HG02588 (cell line): ENCODE measurements at regions not wholly inside any gene's neighbourhood (a gene's known extent, or its start where the extent isn't known, plus 50 kb on each side); places are given as distances from the start of the nearest gene placed in this dataset.
"Not testable (repeated sequence)": the region's sequence is repeated elsewhere in the genome, so short reads cannot be mapped to it uniquely, and the experiment has no call there.

Source experiments
- ATAC-seq: cut with Tn5 transposase; IDR thresholded peaks from one replicate; pipeline ENCODE4 v1.9.1; 2021; ENCODE audit warnings: mild to moderate bottlenecking, moderate library complexity; ENCODE audit not compliant: unreplicated experiment

DNA sequence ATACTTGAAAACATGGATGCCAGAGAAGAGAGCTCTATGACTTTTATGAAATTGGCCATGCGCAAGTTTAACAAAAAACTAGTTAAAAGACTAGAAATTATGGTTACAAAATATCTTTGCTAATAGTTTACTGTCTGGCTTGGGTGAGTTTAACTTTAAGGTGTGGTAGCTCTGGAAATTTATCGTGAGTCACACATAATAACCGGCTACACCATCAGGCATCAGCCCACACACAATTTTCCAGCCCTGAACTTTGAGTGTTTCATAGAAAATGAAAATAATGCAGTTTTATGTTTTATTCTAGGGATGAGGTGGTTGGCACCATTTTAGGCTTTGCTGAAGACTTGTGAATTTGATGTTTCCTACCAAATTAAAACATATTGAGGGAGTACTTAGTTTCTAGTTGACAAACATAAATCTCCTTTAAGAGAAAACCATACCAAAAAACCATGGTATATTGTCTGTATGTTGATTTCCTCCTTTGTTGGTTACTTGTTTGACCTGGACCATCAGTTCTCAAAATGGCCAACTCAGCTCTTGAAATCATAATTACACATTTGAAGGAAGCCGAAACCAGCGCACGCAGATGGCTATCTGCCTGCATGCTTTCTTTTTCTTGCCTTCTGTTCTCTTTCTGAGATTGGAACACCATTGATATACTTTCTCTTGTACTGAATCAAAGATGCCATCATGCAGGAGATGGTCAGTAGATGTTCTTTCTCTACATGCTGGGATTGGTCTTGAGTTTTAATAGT, 125.1 kb downstream of the AKAP11 start:
- ATAC-seq: no peak

GRCh38 chr13:42398533-42398932, 126.6 kb downstream of the AKAP11 start:
- no peak for ATAC-seq

DNA sequence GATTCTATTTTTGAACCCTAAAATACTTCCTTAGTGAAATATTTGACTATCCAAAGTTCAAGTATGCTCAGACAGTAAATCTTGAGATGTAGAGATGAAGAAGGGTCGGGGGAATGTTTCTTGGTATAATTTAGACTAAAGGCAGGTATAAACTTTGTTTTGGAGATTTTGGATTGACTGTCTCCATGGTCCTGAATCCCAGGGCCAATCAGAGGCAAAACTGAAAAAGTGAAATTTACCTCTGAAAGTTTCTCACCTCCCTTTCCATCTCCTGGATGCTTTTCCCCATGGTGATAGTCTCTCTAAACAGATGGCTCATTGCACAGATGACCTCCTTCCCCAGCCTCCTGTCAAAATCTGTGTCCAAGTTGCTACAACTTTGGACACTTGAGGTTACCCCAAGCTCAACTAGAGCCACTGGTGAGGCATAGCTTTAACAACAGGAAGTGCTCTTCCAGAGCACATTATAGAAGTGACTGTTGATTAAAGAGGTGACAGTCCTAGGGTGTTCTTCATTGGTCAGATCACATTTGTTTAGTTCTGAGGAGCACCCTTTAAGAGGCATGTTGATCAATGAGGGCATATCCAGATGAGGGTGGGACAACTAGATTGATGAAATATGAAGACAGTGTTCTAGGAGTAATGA, 128.4 kb downstream of the AKAP11 start:
- no peak for ATAC-seq

GRCh38 chr13:42401376-42401775, 129.4 kb downstream of the AKAP11 start:
- no peak for ATAC-seq

- ATAC-seq: peak; percentile 66
These were observed 133.9 kb downstream of the AKAP11 start for GRCh38 chr13:42405665-42406390.

DNA sequence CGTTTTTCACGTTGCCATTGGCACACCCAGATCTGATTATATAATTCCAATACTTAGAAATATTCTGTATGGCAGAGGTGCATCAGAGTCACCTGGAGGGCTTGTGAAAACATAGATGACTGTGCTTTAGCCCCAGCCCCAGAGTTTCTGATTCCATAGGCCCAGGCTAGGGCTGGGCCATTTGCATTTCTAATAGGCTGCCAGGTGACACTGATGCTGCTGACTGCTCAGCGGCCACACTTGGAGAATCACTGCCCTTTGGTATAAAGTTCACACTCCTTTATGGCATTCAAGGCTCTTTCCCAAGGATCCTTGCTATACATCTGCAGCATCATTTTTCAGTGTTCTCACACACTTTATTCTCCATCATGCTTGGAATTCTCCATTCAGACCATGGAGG, 137.1 kb downstream of the AKAP11 start:
- ATAC-seq: no peak

DNA sequence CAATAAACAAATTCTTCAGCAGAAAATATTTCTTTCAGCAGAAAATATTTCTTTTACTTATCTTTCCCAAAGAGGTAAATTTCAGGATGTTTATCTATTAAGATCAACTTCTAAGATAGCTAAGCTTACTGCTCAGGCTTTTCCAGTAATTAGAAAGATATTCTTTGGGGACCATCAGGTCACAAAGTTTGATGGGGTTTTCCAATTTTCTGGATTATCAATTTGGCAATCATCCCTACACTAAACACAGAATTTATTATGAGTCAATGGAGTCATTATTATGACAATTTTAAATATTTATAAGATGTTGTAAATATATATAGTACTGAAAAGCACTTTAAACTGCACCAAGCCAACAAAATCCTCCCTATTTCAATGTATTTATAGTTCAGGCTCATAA, 137.6 kb downstream of the AKAP11 start:
- no peak for ATAC-seq

DNA sequence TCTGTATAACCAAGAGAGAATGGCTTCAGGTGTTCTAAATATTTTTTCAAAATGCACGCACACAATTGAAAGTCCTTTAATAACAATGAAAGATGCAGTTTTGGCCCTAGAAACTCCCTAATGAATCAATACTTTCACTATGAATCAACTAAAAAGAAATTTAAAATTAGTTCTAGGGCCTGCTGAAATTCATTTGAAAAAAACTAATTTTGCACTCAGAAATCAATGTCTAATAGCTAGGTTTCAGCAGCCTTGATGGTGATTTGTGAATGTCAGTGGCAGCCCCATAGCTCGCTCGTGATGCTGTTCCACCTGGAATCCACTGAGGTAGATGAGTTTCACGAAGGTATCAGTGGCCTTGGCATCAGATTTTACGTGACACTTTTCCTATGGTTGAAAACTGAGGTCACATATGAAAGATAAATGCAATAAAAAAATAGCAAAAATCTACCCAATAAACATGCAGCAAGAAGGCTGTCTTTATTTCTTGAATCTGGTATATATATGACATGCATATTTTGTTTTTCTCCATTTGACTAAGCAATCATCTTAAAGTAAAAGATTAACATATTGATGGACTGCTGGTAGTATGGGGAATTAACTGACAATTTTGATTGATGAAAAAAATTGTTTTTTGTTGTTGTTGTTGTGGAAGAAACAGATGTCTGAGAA, 141.0 kb downstream of the AKAP11 start:
- peak; percentile 49 for ATAC-seq

- no peak for ATAC-seq
These were observed 141.5 kb downstream of the AKAP11 start for GRCh38 chr13:42413484-42413815.

- no peak for ATAC-seq
These were observed 145.7 kb downstream of the AKAP11 start for GRCh38 chr13:42417626-42418025.

GRCh38 chr13:42418184-42418583, 146.2 kb downstream of the AKAP11 start:
- ATAC-seq: no peak

- no peak for ATAC-seq
These were observed 148.4 kb downstream of the AKAP11 start for GRCh38 chr13:42420304-42420703.

DNA sequence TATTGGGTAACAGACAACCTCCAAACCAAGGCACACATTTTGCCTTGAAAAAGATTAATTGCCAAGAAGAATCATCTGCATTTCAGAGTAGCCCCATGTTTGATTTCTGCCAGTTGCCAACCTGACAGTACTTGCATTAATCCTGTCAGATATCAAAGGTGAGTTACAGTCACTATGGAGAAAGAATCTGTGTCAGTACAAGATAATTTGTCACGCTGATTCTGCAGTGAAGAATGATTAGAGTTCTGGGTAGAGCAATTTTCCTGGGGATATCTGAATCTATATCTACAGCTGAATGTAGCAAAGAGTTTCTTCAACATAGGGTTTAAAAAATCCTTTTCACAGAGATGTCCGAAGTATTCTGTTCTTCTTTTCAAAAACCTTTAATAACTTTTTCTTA, 150.7 kb downstream of the AKAP11 start:
- ATAC-seq: no peak

- no peak for ATAC-seq
These were observed 149.8 kb upstream of the TNFSF11 start for GRCh38 chr13:42424182-42424581.

DNA sequence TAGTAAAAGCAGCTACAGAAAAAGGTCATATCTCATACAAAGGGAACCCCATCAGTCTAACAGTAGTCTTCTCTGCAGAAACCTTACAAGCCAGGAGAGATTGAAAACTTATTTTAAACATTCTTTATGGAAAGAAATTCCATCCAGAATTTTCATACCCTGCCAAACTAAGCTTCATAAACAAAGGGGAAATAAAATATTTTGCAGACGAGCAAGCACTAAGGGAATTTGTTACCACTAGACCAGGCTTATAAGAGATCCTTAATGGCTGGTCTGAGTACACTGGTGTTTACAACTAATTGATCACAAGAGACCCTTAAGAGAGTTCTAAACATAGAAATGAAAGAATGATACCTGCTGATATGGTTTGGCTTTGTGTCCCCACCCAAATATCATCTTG, 128.6 kb upstream of the TNFSF11 start:
- ATAC-seq: no peak

- ATAC-seq: not testable (repeated sequence)
These were observed 127.4 kb upstream of the TNFSF11 start for GRCh38 chr13:42446597-42446996.

GRCh38 chr13:42453091-42453645, 120.8 kb upstream of the TNFSF11 start:
- no peak for ATAC-seq

GRCh38 chr13:42454749-42455148, 119.2 kb upstream of the TNFSF11 start:
- no peak for ATAC-seq

- ATAC-seq: no peak
These were observed 115.8 kb upstream of the TNFSF11 start for GRCh38 chr13:42458193-42458592.

- ATAC-seq: no peak
These were observed 107.8 kb upstream of the TNFSF11 start for GRCh38 chr13:42466123-42466522.

GRCh38 chr13:42466609-42467008, 107.3 kb upstream of the TNFSF11 start:
- ATAC-seq: no peak
